ENCODE measurements at regions not wholly inside any gene's neighbourhood (a gene's known extent, or its start where the extent isn't known, plus 50 kb on each side); places are given as distances from the start of the nearest gene placed in this dataset.
A peak's percentile ranks its signal among the peaks of the same experiment; 100 is the strongest.
"Not testable (repeated sequence)": the region's sequence is repeated elsewhere in the genome, so short reads cannot be mapped to it uniquely, and the experiment has no call there.

DNA sequence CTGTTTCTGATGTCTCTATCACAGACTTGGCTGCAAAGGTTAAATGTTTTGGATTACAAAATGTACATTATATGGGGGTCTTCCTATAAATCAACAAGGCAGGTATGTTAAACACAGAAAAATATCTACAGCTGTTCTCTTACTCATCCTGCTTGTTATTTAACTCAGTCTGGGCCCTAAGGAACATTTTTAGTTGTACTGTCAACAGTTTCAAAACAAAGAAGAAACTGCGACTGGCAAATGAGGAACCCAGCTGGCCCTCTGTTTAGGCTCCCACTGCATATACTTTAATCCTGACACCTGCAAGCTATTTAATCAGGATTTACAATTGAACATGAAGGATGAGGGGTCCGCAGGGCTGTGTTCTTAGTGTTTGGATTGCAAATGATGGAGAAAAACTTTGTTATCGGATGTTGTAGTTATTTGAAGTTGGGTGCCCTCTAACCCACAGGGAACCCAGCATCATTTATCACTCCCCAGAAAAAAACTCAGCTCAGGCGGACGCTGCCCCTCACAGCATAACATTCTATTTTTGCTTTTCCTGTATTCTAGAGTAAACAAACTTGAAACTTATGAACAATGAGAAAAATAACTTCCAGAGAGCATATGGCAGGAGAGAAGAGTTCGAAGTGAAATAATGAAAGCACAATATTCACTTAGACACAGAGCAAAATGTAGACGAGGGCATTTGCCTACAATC is 91.2 kb downstream of the POLR2M start:
- H4K20me1 ChIP-seq (ENCODE audit: insufficient read depth), result no peaks in the 10 kb centered on the region
- H3K4me2 ChIP-seq, result peak overlapping the region; percentile 22; the same call in 1 of the 2 replicates
- H3K4me3 ChIP-seq (IDR thresholded peaks at IDR 0.05; ENCODE audit: insufficient read depth, low read depth, low read length), result no peak overlapping the region
- no peaks in the 10 kb centered on the region for H3K27me3 ChIP-seq (ENCODE audit: insufficient read depth, low read depth)
- H3K9ac ChIP-seq, result no peak overlapping the region
- no peak overlapping the region; the same call in 1 of the 2 replicates for H3K27ac ChIP-seq
- no peak for TF ChIP-seq CTCF (conservative IDR thresholded peaks at IDR 0.05; ENCODE audit: low read depth, low read length)
- no peak overlapping the region for H2AFZ ChIP-seq (ENCODE audit: low read depth)
- H3K36me3 ChIP-seq (ENCODE audit: insufficient read depth), result no peaks in the 10 kb centered on the region
- H3K4me1 ChIP-seq (ENCODE audit: low read depth, poor library complexity, severe bottlenecking), result peaks cover 18% of the 10 kb centered on the region
- H3K79me2 ChIP-seq (ENCODE audit: insufficient read depth, low read depth), result no peaks in the 10 kb centered on the region

DNA sequence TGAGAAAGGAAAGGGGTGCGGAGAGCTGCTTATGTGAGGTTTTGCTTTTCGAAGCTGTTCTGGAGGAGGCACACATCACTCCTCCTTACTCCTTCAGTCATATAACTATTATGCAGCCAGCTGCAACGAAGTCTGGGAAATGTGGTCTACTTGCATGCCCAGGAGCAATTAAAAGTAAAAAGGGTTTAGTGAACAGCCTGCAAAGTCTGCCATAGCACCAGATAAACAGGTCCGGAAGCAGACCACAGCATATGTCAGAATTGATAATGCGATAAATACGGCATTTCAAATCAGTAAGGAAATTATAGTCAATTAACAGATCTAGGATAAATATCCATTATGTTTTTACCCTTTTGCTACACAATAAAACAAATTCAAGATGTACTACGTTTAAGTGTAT is 99.5 kb downstream of the POLR2M start:
- TF ChIP-seq CTCF (conservative IDR thresholded peaks at IDR 0.05; ENCODE audit: low read depth, low read length), result no peak
- Histone ChIP-seq H4K20me1 (ENCODE audit: insufficient read depth) (no peaks in the 10 kb centered on the region), H3K4me3 (IDR thresholded peaks at IDR 0.05; ENCODE audit: insufficient read depth, low read depth, low read length) (no peak overlapping the region), H3K27ac (no peak overlapping the region), H3K36me3 (ENCODE audit: insufficient read depth) (no peaks in the 10 kb centered on the region), H3K79me2 (ENCODE audit: insufficient read depth, low read depth) (no peaks in the 10 kb centered on the region), H2AFZ (ENCODE audit: low read depth) (no peak overlapping the region), H3K4me2 (no peak overlapping the region), H3K4me1 (ENCODE audit: low read depth, poor library complexity, severe bottlenecking) (no peaks in the 10 kb centered on the region), H3K9ac (no peak overlapping the region), H3K27me3 (ENCODE audit: insufficient read depth, low read depth) (no peaks in the 10 kb centered on the region)

DNA sequence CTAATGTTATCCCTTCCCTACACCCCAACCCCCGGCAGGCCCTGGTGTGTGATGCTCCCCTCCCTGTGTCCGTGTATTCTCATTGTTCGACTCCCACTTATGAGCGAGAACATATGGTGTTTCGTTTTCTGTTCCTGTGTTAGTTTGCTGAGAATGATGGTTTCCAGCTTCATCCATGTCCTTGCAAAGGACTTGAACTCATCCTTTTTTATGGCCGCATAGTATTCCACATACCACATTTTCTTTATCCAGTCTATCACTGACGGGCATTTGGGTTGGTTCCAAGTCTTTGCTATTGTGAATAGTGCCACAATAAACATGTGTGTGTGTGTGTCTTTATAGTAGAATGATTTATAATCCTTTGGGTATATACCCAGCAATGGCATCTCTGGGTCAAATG is 102.8 kb downstream of the POLR2M start:
- H3K27me3 ChIP-seq (ENCODE audit: insufficient read depth, low read depth); H3K79me2 ChIP-seq (ENCODE audit: insufficient read depth, low read depth); H3K27ac ChIP-seq; H3K4me1 ChIP-seq (ENCODE audit: low read depth, poor library complexity, severe bottlenecking); H2AFZ ChIP-seq (ENCODE audit: low read depth); H3K36me3 ChIP-seq (ENCODE audit: insufficient read depth); H3K4me3 ChIP-seq (IDR thresholded peaks at IDR 0.05; ENCODE audit: insufficient read depth, low read depth, low read length); H4K20me1 ChIP-seq (ENCODE audit: insufficient read depth); H3K4me2 ChIP-seq; H3K9ac ChIP-seq: not testable (repeated sequence)

DNA sequence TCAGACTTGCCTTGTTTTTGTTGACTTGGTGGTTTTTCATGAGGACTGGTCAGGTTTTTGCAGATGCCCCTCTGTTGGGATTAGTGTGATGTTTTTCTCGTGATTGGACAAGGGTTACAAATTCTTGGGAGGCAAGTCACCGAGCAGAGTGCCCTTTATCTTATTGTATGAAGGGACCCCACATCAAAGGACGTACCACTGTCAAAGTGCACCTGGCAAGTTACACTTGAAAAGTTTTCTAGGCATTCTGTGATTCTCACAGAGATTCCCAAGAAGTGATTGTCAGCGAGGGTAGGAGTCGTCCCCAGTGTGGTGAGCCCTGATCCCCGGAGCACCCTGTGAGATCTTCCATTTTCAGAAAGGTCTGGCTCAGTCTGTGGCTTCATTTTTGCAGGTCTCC is 110.1 kb downstream of the POLR2M start:
- Histone ChIP-seq H3K9ac (no peak overlapping the region), H3K4me1 (ENCODE audit: low read depth, poor library complexity, severe bottlenecking) (no peaks in the 10 kb centered on the region), H3K4me3 (IDR thresholded peaks at IDR 0.05; ENCODE audit: insufficient read depth, low read depth, low read length) (no peak overlapping the region), H3K27ac (no peak overlapping the region), H3K36me3 (ENCODE audit: insufficient read depth) (no peaks in the 10 kb centered on the region), H2AFZ (ENCODE audit: low read depth) (no peak overlapping the region), H3K79me2 (ENCODE audit: insufficient read depth, low read depth) (no peaks in the 10 kb centered on the region), H4K20me1 (ENCODE audit: insufficient read depth) (no peaks in the 10 kb centered on the region), H3K27me3 (ENCODE audit: insufficient read depth, low read depth) (no peaks in the 10 kb centered on the region), H3K4me2 (no peak overlapping the region)
- TF ChIP-seq CTCF (conservative IDR thresholded peaks at IDR 0.05; ENCODE audit: low read depth, low read length), result no peak

GRCh38 chr15:57819646-57820045 is 113.1 kb downstream of the POLR2M start:
- H3K4me2 ChIP-seq, result no peak overlapping the region
- no peaks in the 10 kb centered on the region for H3K36me3 ChIP-seq (ENCODE audit: insufficient read depth)
- H3K4me3 ChIP-seq (IDR thresholded peaks at IDR 0.05; ENCODE audit: insufficient read depth, low read depth, low read length), result no peak overlapping the region
- no peaks in the 10 kb centered on the region for H3K79me2 ChIP-seq (ENCODE audit: insufficient read depth, low read depth)
- H3K4me1 ChIP-seq (ENCODE audit: low read depth, poor library complexity, severe bottlenecking), result no peaks in the 10 kb centered on the region
- no peak overlapping the region for H2AFZ ChIP-seq (ENCODE audit: low read depth)
- H4K20me1 ChIP-seq (ENCODE audit: insufficient read depth), result no peaks in the 10 kb centered on the region
- H3K27ac ChIP-seq, result no peak overlapping the region
- H3K27me3 ChIP-seq (ENCODE audit: insufficient read depth, low read depth), result no peaks in the 10 kb centered on the region
- TF ChIP-seq CTCF (conservative IDR thresholded peaks at IDR 0.05; ENCODE audit: low read depth, low read length), result no peak
- H3K9ac ChIP-seq, result no peak overlapping the region
